ENCODE measurements at regions not wholly inside any gene's neighbourhood (a gene's known extent, or its start where the extent isn't known, plus 50 kb on each side); places are given as distances from the start of the nearest gene placed in this dataset.

- Histone ChIP-seq H3K56ac (ENCODE audit: low read length) (no peak overlapping the region), H3K4me1 (ENCODE audit: control insufficient read depth, low read depth, low read length) (no peaks in the 10 kb centered on the region), H4K5ac (ENCODE audit: low read length) (no peak overlapping the region), H3K27me3 (ENCODE audit: insufficient read depth, low read length, poor library complexity) (no peaks in the 10 kb centered on the region), H3K4me3 (ENCODE audit: low read length) (no peak overlapping the region), H3K23ac (ENCODE audit: low read length) (no peak overlapping the region), H3K36me3 (ENCODE audit: control insufficient read depth, insufficient read depth, low read length) (no peaks in the 10 kb centered on the region), H4K8ac (ENCODE audit: low read depth, low read length) (no peak overlapping the region), H3K27ac (ENCODE audit: low read depth, low read length) (no peak overlapping the region), H3K9ac (ENCODE audit: low read length) (no peak overlapping the region), H2AK5ac (ENCODE audit: low read length) (no peak overlapping the region), H2BK120ac (ENCODE audit: low read depth, low read length) (no peak overlapping the region), H2BK5ac (ENCODE audit: low read length) (no peak overlapping the region), H3K79me2 (ENCODE audit: control insufficient read depth, insufficient read depth, low read length) (no peaks in the 10 kb centered on the region), H3K4me2 (ENCODE audit: low read length) (no peak overlapping the region), H3K18ac (ENCODE audit: low read length) (no peak overlapping the region), H3K79me1 (ENCODE audit: low read length) (no peaks in the 10 kb centered on the region), H2BK15ac (replicated peaks; ENCODE audit: low read depth) (no peak overlapping the region), H3K4ac (ENCODE audit: low read depth, low read length) (no peak overlapping the region)
- no peak for DNase-seq
- WGBS (ENCODE audit: extremely low coverage, insufficient coverage, low lambda C conversion rate), result no CpG with 5 or more reads among the region's 2 CpGs
Observed at GRCh38 chr14:28867571-28867970, 101.0 kb downstream of the FOXG1 start.

DNA sequence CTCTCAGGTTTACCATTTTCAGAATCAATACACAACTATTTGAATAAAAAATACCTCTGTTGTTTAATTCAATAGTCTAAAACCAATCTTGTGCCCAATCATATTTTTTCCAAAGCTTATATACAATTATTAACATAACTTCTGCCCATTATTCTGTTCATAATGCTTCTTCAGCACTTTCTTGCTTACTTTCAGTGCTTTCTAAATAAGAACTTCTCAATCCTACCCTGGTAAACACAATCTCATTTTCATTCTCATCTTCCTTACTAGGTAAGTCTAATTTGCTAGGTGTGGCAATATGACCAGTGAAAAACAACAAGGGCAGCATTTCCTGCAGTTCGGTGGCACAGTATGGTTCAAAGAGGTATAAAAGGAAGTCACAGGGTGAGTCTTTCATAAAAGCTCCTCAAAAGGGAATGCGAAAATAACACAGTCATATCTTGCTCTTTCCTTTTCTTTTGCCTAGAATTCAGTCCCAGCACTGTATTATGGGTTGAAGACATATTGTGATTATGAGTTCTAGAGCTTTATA lies 103.5 kb downstream of the FOXG1 start:
- no CpG with 5 or more reads among the region's 2 CpGs for WGBS (ENCODE audit: extremely low coverage, insufficient coverage, low lambda C conversion rate)
- Histone ChIP-seq H4K5ac (ENCODE audit: low read length) (no peak overlapping the region), H2BK15ac (replicated peaks; ENCODE audit: low read depth) (no peak overlapping the region), H3K23ac (ENCODE audit: low read length) (no peak overlapping the region), H3K79me2 (ENCODE audit: control insufficient read depth, insufficient read depth, low read length) (no peaks in the 10 kb centered on the region), H3K4me2 (ENCODE audit: low read length) (no peak overlapping the region), H3K27ac (ENCODE audit: low read depth, low read length) (no peak overlapping the region), H3K4me3 (ENCODE audit: low read length) (no peak overlapping the region), H4K8ac (ENCODE audit: low read depth, low read length) (no peak overlapping the region), H3K27me3 (ENCODE audit: insufficient read depth, low read length, poor library complexity) (no peaks in the 10 kb centered on the region), H3K9ac (ENCODE audit: low read length) (no peak overlapping the region), H3K4ac (ENCODE audit: low read depth, low read length) (no peak overlapping the region), H3K36me3 (ENCODE audit: control insufficient read depth, insufficient read depth, low read length) (no peaks in the 10 kb centered on the region), H3K56ac (ENCODE audit: low read length) (no peak overlapping the region), H3K79me1 (ENCODE audit: low read length) (no peaks in the 10 kb centered on the region), H2AK5ac (ENCODE audit: low read length) (no peak overlapping the region), H3K4me1 (ENCODE audit: control insufficient read depth, low read depth, low read length) (no peaks in the 10 kb centered on the region), H3K18ac (ENCODE audit: low read length) (no peak overlapping the region), H2BK5ac (ENCODE audit: low read length) (no peak overlapping the region), H2BK120ac (ENCODE audit: low read depth, low read length) (no peak overlapping the region)
- DNase-seq, result no peak

GRCh38 chr14:28875934-28876571 lies 109.5 kb downstream of the FOXG1 start:
- Histone ChIP-seq H4K5ac (ENCODE audit: low read length) (no peak overlapping the region), H2BK120ac (ENCODE audit: low read depth, low read length) (no peak overlapping the region), H3K36me3 (ENCODE audit: control insufficient read depth, insufficient read depth, low read length) (no peaks in the 10 kb centered on the region), H3K79me2 (ENCODE audit: control insufficient read depth, insufficient read depth, low read length) (no peaks in the 10 kb centered on the region), H3K4ac (ENCODE audit: low read depth, low read length) (no peak overlapping the region), H3K27ac (ENCODE audit: low read depth, low read length) (no peak overlapping the region), H3K4me3 (ENCODE audit: low read length) (no peak overlapping the region), H2BK15ac (replicated peaks; ENCODE audit: low read depth) (no peak overlapping the region), H3K9ac (ENCODE audit: low read length) (no peak overlapping the region), H2BK5ac (ENCODE audit: low read length) (no peak overlapping the region), H3K18ac (ENCODE audit: low read length) (no peak overlapping the region), H3K4me2 (ENCODE audit: low read length) (no peak overlapping the region), H3K79me1 (ENCODE audit: low read length) (no peaks in the 10 kb centered on the region), H2AK5ac (ENCODE audit: low read length) (no peak overlapping the region), H3K4me1 (ENCODE audit: control insufficient read depth, low read depth, low read length) (no peaks in the 10 kb centered on the region), H3K56ac (ENCODE audit: low read length) (no peak overlapping the region), H4K8ac (ENCODE audit: low read depth, low read length) (no peak overlapping the region), H3K27me3 (ENCODE audit: insufficient read depth, low read length, poor library complexity) (no peaks in the 10 kb centered on the region), H3K23ac (ENCODE audit: low read length) (no peak overlapping the region)
- peak; percentile 18 for DNase-seq
- WGBS (ENCODE audit: extremely low coverage, insufficient coverage, low lambda C conversion rate), result no CpG with 5 or more reads among the region's 3 CpGs

GRCh38 chr14:28876572-28876945 lies 110.0 kb downstream of the FOXG1 start:
- H3K18ac ChIP-seq (ENCODE audit: low read length), result no peak overlapping the region
- H3K27me3 ChIP-seq (ENCODE audit: insufficient read depth, low read length, poor library complexity), result no peaks in the 10 kb centered on the region
- H2BK120ac ChIP-seq (ENCODE audit: low read depth, low read length), result no peak overlapping the region
- H3K4ac ChIP-seq (ENCODE audit: low read depth, low read length), result no peak overlapping the region
- no peak overlapping the region for H4K5ac ChIP-seq (ENCODE audit: low read length)
- DNase-seq, result no peak
- H3K9ac ChIP-seq (ENCODE audit: low read length), result no peak overlapping the region
- H3K79me2 ChIP-seq (ENCODE audit: control insufficient read depth, insufficient read depth, low read length), result no peaks in the 10 kb centered on the region
- no peak overlapping the region for H3K4me2 ChIP-seq (ENCODE audit: low read length)
- H4K8ac ChIP-seq (ENCODE audit: low read depth, low read length), result no peak overlapping the region
- H3K4me3 ChIP-seq (ENCODE audit: low read length), result no peak overlapping the region
- H3K56ac ChIP-seq (ENCODE audit: low read length), result no peak overlapping the region
- no peak overlapping the region for H3K27ac ChIP-seq (ENCODE audit: low read depth, low read length)
- H3K23ac ChIP-seq (ENCODE audit: low read length), result no peak overlapping the region
- no peaks in the 10 kb centered on the region for H3K4me1 ChIP-seq (ENCODE audit: control insufficient read depth, low read depth, low read length)
- WGBS (ENCODE audit: extremely low coverage, insufficient coverage, low lambda C conversion rate), result no CpG with 5 or more reads among the region's 4 CpGs
- no peak overlapping the region for H2BK5ac ChIP-seq (ENCODE audit: low read length)
- no peaks in the 10 kb centered on the region for H3K79me1 ChIP-seq (ENCODE audit: low read length)
- no peak overlapping the region for H2AK5ac ChIP-seq (ENCODE audit: low read length)
- H3K36me3 ChIP-seq (ENCODE audit: control insufficient read depth, insufficient read depth, low read length), result no peaks in the 10 kb centered on the region
- H2BK15ac ChIP-seq (replicated peaks; ENCODE audit: low read depth), result no peak overlapping the region

- H3K4me3 ChIP-seq (ENCODE audit: low read length), result no peak overlapping the region
- no peak overlapping the region for H3K4ac ChIP-seq (ENCODE audit: low read depth, low read length)
- no peaks in the 10 kb centered on the region for H3K4me1 ChIP-seq (ENCODE audit: control insufficient read depth, low read depth, low read length)
- H3K23ac ChIP-seq (ENCODE audit: low read length), result no peak overlapping the region
- no peak overlapping the region for H3K9ac ChIP-seq (ENCODE audit: low read length)
- no peak overlapping the region for H2AK5ac ChIP-seq (ENCODE audit: low read length)
- H3K79me2 ChIP-seq (ENCODE audit: control insufficient read depth, insufficient read depth, low read length), result no peaks in the 10 kb centered on the region
- H3K56ac ChIP-seq (ENCODE audit: low read length), result no peak overlapping the region
- DNase-seq, result no peak
- H3K4me2 ChIP-seq (ENCODE audit: low read length), result no peak overlapping the region
- no peak overlapping the region for H3K27ac ChIP-seq (ENCODE audit: low read depth, low read length)
- H2BK120ac ChIP-seq (ENCODE audit: low read depth, low read length), result no peak overlapping the region
- H4K8ac ChIP-seq (ENCODE audit: low read depth, low read length), result no peak overlapping the region
- H3K18ac ChIP-seq (ENCODE audit: low read length), result no peak overlapping the region
- H3K79me1 ChIP-seq (ENCODE audit: low read length), result no peaks in the 10 kb centered on the region
- H3K36me3 ChIP-seq (ENCODE audit: control insufficient read depth, insufficient read depth, low read length), result no peaks in the 10 kb centered on the region
- no peak overlapping the region for H2BK5ac ChIP-seq (ENCODE audit: low read length)
- H4K5ac ChIP-seq (ENCODE audit: low read length), result no peak overlapping the region
- H3K27me3 ChIP-seq (ENCODE audit: insufficient read depth, low read length, poor library complexity), result no peaks in the 10 kb centered on the region
- H2BK15ac ChIP-seq (replicated peaks; ENCODE audit: low read depth), result no peak overlapping the region
Observed at GRCh38 chr14:28877923-28878322, 111.3 kb downstream of the FOXG1 start.

DNA sequence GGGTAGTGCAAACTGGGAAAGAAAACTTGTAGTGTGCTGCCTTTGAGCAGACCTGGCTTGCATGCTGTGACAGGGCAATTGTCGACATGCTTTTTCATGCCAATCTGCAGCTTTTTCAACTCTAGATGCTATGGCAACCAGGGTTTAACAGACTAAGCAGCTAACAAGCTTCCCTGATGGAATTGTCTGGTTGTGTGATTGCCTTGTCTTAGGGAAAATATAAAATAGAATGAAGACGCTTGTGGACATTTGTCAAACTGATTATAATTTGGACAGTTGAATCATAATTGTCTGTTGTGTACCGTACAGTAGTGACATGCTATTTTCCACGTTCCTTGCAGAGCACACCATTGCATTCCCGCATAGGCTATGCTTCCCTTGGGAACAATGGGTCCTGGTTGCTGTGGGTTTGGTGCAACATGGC lies 113.0 kb downstream of the FOXG1 start:
- no peak overlapping the region for H2BK5ac ChIP-seq (ENCODE audit: low read length)
- H3K79me1 ChIP-seq (ENCODE audit: low read length), result no peaks in the 10 kb centered on the region
- H3K4me2 ChIP-seq (ENCODE audit: low read length), result no peak overlapping the region
- H3K56ac ChIP-seq (ENCODE audit: low read length), result no peak overlapping the region
- WGBS (ENCODE audit: extremely low coverage, insufficient coverage, low lambda C conversion rate), result no CpG with 5 or more reads among the region's 5 CpGs
- no peaks in the 10 kb centered on the region for H3K27me3 ChIP-seq (ENCODE audit: insufficient read depth, low read length, poor library complexity)
- H2BK15ac ChIP-seq (replicated peaks; ENCODE audit: low read depth), result no peak overlapping the region
- H3K4ac ChIP-seq (ENCODE audit: low read depth, low read length), result no peak overlapping the region
- H3K36me3 ChIP-seq (ENCODE audit: control insufficient read depth, insufficient read depth, low read length), result no peaks in the 10 kb centered on the region
- H3K18ac ChIP-seq (ENCODE audit: low read length), result no peak overlapping the region
- no peak overlapping the region for H3K27ac ChIP-seq (ENCODE audit: low read depth, low read length)
- no peak overlapping the region for H2BK120ac ChIP-seq (ENCODE audit: low read depth, low read length)
- H3K9ac ChIP-seq (ENCODE audit: low read length), result no peak overlapping the region
- H4K8ac ChIP-seq (ENCODE audit: low read depth, low read length), result no peak overlapping the region
- H2AK5ac ChIP-seq (ENCODE audit: low read length), result no peak overlapping the region
- H3K23ac ChIP-seq (ENCODE audit: low read length), result no peak overlapping the region
- H3K4me1 ChIP-seq (ENCODE audit: control insufficient read depth, low read depth, low read length), result no peaks in the 10 kb centered on the region
- no peak overlapping the region for H3K4me3 ChIP-seq (ENCODE audit: low read length)
- no peak overlapping the region for H4K5ac ChIP-seq (ENCODE audit: low read length)
- H3K79me2 ChIP-seq (ENCODE audit: control insufficient read depth, insufficient read depth, low read length), result no peaks in the 10 kb centered on the region
- no peak for DNase-seq

Data from mesendoderm (in vitro differentiated cells).